GM10266 (cell line): ENCODE measurements at regions not wholly inside any gene's neighbourhood (a gene's known extent, or its start where the extent isn't known, plus 50 kb on each side); places are given as distances from the start of the nearest gene placed in this dataset.

Experiments
- DNase-seq: peaks from one replicate; pipeline ENCODE4 v3.0.0; 2012; ENCODE audit errors: extremely low spot score
- CTCF ChIP-seq: IDR thresholded peaks from 2 replicates; pipeline ENCODE4 v1.5.1; 2012; ENCODE audit warnings: mild to moderate bottlenecking, low read depth; ENCODE audit not compliant: control insufficient read depth, insufficient read depth; ENCODE audit errors: missing control alignments

- DNase-seq: no peak
- TF ChIP-seq CTCF: no peak
These were observed 865.1 kb upstream of the CNTN5 start for GRCh38 chr11:98155696-98156095.

GRCh38 chr11:98177925-98178324 lies 842.8 kb upstream of the CNTN5 start:
- no peak for TF ChIP-seq CTCF
- DNase-seq: no peak

GRCh38 chr11:98180511-98180910 lies 840.2 kb upstream of the CNTN5 start:
- no peak for TF ChIP-seq CTCF
- DNase-seq: no peak

- no peak for DNase-seq
- TF ChIP-seq CTCF: no peak
These were observed 839.8 kb upstream of the CNTN5 start for GRCh38 chr11:98180921-98181320.

- DNase-seq: no peak
These were observed 837.7 kb upstream of the CNTN5 start for GRCh38 chr11:98183034-98183433.

GRCh38 chr11:98185245-98185644 lies 835.5 kb upstream of the CNTN5 start:
- TF ChIP-seq CTCF: no peak
- no peak for DNase-seq

More at GRCh38 chr11:98183034-98183433, 837.7 kb upstream of the CNTN5 start:
- no peak for TF ChIP-seq CTCF

GRCh38 chr11:98194611-98195010 lies 826.1 kb upstream of the CNTN5 start:
- no peak for TF ChIP-seq CTCF

More at GRCh38 chr11:98194611-98195010, 826.1 kb upstream of the CNTN5 start:
- no peak for DNase-seq
